Neural crest cell (in vitro differentiated cells): ENCODE measurements at regions not wholly inside any gene's neighbourhood (a gene's known extent, or its start where the extent isn't known, plus 50 kb on each side); places are given as distances from the start of the nearest gene placed in this dataset.
"Not testable (repeated sequence)": the region's sequence is repeated elsewhere in the genome, so short reads cannot be mapped to it uniquely, and the experiment has no call there.

Source experiments
- DNase-seq: peaks from one replicate; pipeline ENCODE4 v3.0.0; 2021; ENCODE audit warnings: low read depth, mixed read lengths, low spot score
- H3K27ac Mint-ChIP-seq: one replicate; pipeline ENCODE4 v1.8.0; 2021; ENCODE audit warnings: mild to moderate bottlenecking, mixed read lengths; ENCODE audit not compliant: unreplicated experiment
- H3K27me3 Mint-ChIP-seq: 2 replicates; pipeline ENCODE4 v1.8.0; 2021; ENCODE audit warnings: low read depth, mild to moderate bottlenecking, mixed read lengths
- H3K36me3 Mint-ChIP-seq: 2 replicates; pipeline ENCODE4 v1.8.0; 2021; ENCODE audit warnings: low read depth, mild to moderate bottlenecking, mixed read lengths
- H3K4me1 Mint-ChIP-seq: 2 replicates; pipeline ENCODE4 v1.8.0; 2021; ENCODE audit warnings: mixed read lengths
- H3K4me3 Mint-ChIP-seq: one replicate; pipeline ENCODE4 v1.8.0; 2021; ENCODE audit warnings: mild to moderate bottlenecking, mixed read lengths
- H3K9me3 Mint-ChIP-seq: 2 replicates; pipeline ENCODE4 v1.8.0; 2021; ENCODE audit warnings: mixed read lengths
- TF ChIP-seq, protein P1 (sequence below): fragments of 200-600 bp; sonication (generic); conservative IDR thresholded peaks from 2 replicates; pipeline ENCODE4 v1.5.0; 2021; ENCODE audit warnings: antibody characterized with exemption, mild to moderate bottlenecking

GRCh38 chr9:75242426-75242825 lies 154.1 kb downstream of the OSTF1 start:
- peaks cover 11% of the 10 kb centered on the region for H3K9me3 Mint-ChIP-seq
- H3K4me1 Mint-ChIP-seq: no peaks in the 10 kb centered on the region
- H3K27ac Mint-ChIP-seq: no peak overlapping the region
- DNase-seq: no peak
- H3K4me3 Mint-ChIP-seq: no peak overlapping the region
- TF ChIP-seq, protein P1, sequence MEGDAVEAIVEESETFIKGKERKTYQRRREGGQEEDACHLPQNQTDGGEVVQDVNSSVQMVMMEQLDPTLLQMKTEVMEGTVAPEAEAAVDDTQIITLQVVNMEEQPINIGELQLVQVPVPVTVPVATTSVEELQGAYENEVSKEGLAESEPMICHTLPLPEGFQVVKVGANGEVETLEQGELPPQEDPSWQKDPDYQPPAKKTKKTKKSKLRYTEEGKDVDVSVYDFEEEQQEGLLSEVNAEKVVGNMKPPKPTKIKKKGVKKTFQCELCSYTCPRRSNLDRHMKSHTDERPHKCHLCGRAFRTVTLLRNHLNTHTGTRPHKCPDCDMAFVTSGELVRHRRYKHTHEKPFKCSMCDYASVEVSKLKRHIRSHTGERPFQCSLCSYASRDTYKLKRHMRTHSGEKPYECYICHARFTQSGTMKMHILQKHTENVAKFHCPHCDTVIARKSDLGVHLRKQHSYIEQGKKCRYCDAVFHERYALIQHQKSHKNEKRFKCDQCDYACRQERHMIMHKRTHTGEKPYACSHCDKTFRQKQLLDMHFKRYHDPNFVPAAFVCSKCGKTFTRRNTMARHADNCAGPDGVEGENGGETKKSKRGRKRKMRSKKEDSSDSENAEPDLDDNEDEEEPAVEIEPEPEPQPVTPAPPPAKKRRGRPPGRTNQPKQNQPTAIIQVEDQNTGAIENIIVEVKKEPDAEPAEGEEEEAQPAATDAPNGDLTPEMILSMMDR: no peak
- H3K36me3 Mint-ChIP-seq: no peaks in the 10 kb centered on the region
- H3K27me3 Mint-ChIP-seq: no peaks in the 10 kb centered on the region

- H3K36me3 Mint-ChIP-seq: no peaks in the 10 kb centered on the region
- peaks cover 24% of the 10 kb centered on the region for H3K9me3 Mint-ChIP-seq
- TF ChIP-seq, protein P1: no peak
- DNase-seq: no peak
- no peak overlapping the region for H3K4me3 Mint-ChIP-seq
- H3K27ac Mint-ChIP-seq: no peak overlapping the region
- H3K27me3 Mint-ChIP-seq: no peaks in the 10 kb centered on the region
- H3K4me1 Mint-ChIP-seq: no peaks in the 10 kb centered on the region
These were observed 158.6 kb downstream of the OSTF1 start for GRCh38 chr9:75246949-75247348.

DNA sequence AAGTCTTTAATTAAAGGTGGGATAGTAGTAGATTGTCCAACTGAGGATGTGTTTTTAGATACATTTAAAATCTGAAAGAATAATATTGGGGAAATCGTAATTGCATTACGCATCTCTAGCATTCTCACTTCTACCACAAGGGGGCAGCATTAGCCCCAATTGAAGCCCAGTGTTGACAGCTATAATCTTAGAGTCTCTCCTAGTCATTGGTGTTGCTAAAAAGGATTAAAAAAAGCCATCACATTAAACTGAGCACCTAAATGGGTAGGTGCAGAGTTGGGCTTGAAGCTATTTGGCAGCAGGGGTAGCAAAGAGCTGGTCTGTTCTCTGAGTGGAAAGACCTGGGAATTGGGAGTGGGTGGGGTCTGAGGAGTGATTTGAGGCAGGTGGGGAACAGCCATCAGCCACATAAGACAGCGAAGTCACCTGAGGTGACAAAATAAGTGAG lies 177.2 kb downstream of the OSTF1 start:
- H3K27me3 Mint-ChIP-seq: no peaks in the 10 kb centered on the region
- H3K27ac Mint-ChIP-seq: no peak overlapping the region
- DNase-seq: peak; percentile 54
- no peaks in the 10 kb centered on the region for H3K9me3 Mint-ChIP-seq
- TF ChIP-seq, protein P1: peak; percentile 96
- H3K36me3 Mint-ChIP-seq: no peaks in the 10 kb centered on the region
- H3K4me1 Mint-ChIP-seq: no peaks in the 10 kb centered on the region
- no peak overlapping the region for H3K4me3 Mint-ChIP-seq

GRCh38 chr9:75269197-75269596 lies 180.9 kb downstream of the OSTF1 start:
- peaks cover 3% of the 10 kb centered on the region for H3K36me3 Mint-ChIP-seq
- H3K4me1 Mint-ChIP-seq: no peaks in the 10 kb centered on the region
- TF ChIP-seq, protein P1: no peak
- DNase-seq: no peak
- H3K9me3 Mint-ChIP-seq: peaks cover 7% of the 10 kb centered on the region
- H3K4me3 Mint-ChIP-seq: no peak overlapping the region
- H3K27ac Mint-ChIP-seq: no peak overlapping the region
- no peaks in the 10 kb centered on the region for H3K27me3 Mint-ChIP-seq

DNA sequence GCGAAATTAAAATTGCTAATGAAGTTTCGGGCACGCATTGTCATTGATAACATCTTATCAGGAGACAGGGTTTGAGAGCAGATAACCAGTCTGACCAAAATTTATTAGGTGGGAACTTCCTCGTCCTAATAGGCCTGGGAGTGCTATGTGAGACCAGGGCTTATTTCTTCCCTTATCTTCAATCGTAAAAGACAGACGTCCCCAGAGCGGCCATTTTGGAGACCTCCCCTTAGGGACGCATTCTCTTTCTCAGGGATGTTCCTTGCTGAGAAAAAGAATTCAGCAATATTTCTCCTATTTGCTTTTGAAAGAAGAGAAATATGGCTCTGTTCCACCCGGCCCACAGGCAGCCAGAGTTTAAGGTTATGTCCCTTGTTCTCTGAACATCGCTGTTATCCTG lies 184.7 kb downstream of the OSTF1 start:
- H3K36me3 Mint-ChIP-seq: peaks cover 13% of the 10 kb centered on the region
- not testable (repeated sequence) for H3K27me3 Mint-ChIP-seq, DNase-seq, H3K27ac Mint-ChIP-seq, H3K4me3 Mint-ChIP-seq, H3K4me1 Mint-ChIP-seq
- peaks cover 13% of the 10 kb centered on the region for H3K9me3 Mint-ChIP-seq

- Mint-ChIP-seq H3K36me3 (peaks cover 13% of the 10 kb centered on the region), H3K27me3 (no peaks in the 10 kb centered on the region), H3K27ac (no peak overlapping the region), H3K4me3 (no peak overlapping the region), H3K9me3 (peaks cover 17% of the 10 kb centered on the region), H3K4me1 (no peaks in the 10 kb centered on the region)
- no peak for DNase-seq
- TF ChIP-seq, protein P1: no peak
These were observed 186.5 kb downstream of the OSTF1 start for GRCh38 chr9:75274781-75275180.
